ENCODE measurements at regions not wholly inside any gene's neighbourhood (a gene's known extent, or its start where the extent isn't known, plus 50 kb on each side); places are given as distances from the start of the nearest gene placed in this dataset.

DNA sequence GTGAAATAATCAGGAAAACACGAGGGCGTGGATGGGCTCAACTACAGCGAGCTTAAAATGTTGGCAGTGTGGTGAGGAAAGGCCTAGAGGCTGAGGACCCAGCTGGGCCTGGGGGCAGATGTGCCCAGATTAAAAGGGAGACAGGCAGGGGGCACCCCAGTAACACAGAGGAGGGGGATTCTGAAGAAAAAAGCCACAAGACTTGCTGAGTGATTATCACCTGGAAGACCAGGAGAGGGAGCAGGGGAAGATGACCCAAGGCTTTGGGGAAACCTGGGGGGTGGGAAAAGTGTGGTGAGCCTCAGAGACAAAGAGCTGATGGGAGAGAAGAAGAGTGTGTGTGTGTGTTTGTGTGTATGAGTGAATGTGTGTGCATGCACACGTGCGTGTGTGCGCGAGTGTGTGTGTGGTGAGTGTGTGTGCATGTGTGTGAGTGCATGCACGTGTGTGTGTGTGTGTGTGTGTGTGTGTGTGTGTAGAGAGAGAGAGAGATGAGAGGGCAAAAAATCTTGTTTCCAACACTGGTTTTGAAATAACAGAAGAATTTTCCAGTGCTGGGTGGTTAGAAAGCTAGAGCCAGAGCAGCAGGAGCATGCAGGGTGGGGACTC is 500.5 kb downstream of the BUD13 start:
- no peak for TF ChIP-seq CTCF (IDR thresholded peaks at IDR 0.05)
- TF ChIP-seq POLR2A (IDR thresholded peaks at IDR 0.05): no peak
